GM23338 (cell line): ENCODE measurements at regions not wholly inside any gene's neighbourhood (a gene's known extent, or its start where the extent isn't known, plus 50 kb on each side); places are given as distances from the start of the nearest gene placed in this dataset.

ENCODE experiments used
- CREB1 ChIP-seq: fragments of 250-450 bp; sonication (Bioruptor Pico); IDR thresholded peaks from 2 replicates; pipeline ENCODE4 v1.5.0; 2020; ENCODE audit warnings: low read depth, mild to moderate bottlenecking, moderate library complexity
- EZH2 ChIP-seq: fragments of 200-600 bp; sonication (generic); IDR thresholded peaks from one replicate; pipeline ENCODE4 v1.8.0; 2017; ENCODE audit warnings: antibody characterized with exemption, mild to moderate bottlenecking, low read depth; ENCODE audit not compliant: unreplicated experiment
- EZH2phosphoT487 ChIP-seq: fragments of 200-600 bp; sonication (generic); IDR thresholded peaks from one replicate; pipeline ENCODE4 v1.8.1; 2018; ENCODE audit warnings: antibody characterized with exemption; ENCODE audit not compliant: unreplicated experiment
- JUNB ChIP-seq: IDR thresholded peaks from one replicate; pipeline ENCODE4 v1.6.1; 2016; ENCODE audit warnings: antibody characterized with exemption; ENCODE audit not compliant: unreplicated experiment
- POLR2AphosphoS5 ChIP-seq: IDR thresholded peaks from 2 replicates; pipeline ENCODE4 v1.6.1; 2016; ENCODE audit warnings: antibody characterized with exemption, low read depth
- STAT1 ChIP-seq: IDR thresholded peaks from one replicate; pipeline ENCODE4 v1.6.1; 2016; ENCODE audit warnings: antibody characterized with exemption; ENCODE audit not compliant: unreplicated experiment
- ZNF114 ChIP-seq: fragments of 250-450 bp; sonication (Bioruptor Pico); IDR thresholded peaks from 2 replicates; pipeline ENCODE4 v1.5.0; 2020; ENCODE audit warnings: mild to moderate bottlenecking, moderate library complexity
- TF ChIP-seq, protein P1 (sequence below), 2 experiments: fragments of 200-600 bp in 1 of 2; sonication (generic) in 1 of 2; conservative IDR thresholded peaks; 2 replicates each; pipeline versions ENCODE4 v1.5.1 to v1.6.1; 2016 to 2017; ENCODE audit warnings: antibody characterized with exemption in 2 of 2, low read depth in 2 of 2, mild to moderate bottlenecking in 2 of 2, moderate library complexity in 1 of 2
- TF ChIP-seq, protein P2 (sequence below): IDR thresholded peaks from one replicate; pipeline ENCODE4 v1.6.1; 2018; ENCODE audit warnings: antibody characterized with exemption; ENCODE audit not compliant: unreplicated experiment
- TF ChIP-seq, protein P3 (sequence below): IDR thresholded peaks from 2 replicates; pipeline ENCODE4 v1.6.1; 2016; ENCODE audit warnings: antibody characterized with exemption

DNA sequence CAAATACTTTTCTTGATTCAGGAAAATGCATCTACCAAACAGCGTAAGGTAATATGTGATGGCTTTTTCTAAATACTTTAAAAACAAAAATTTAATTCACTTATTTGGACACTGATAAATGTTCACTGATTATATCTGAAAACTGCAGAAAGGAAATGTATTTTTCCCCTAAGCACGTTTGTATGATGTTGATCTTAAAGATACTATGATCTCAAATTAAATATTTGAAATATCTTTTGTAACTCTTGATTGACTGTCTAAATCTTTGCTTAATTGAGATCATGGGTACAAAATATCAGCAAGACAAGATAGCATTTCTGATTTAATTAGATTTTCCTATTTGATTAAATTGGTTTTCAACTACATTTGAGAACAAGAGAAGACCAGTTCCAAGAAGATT lies 281.0 kb upstream of the UGT8 start:
- TF ChIP-seq, protein P1, sequence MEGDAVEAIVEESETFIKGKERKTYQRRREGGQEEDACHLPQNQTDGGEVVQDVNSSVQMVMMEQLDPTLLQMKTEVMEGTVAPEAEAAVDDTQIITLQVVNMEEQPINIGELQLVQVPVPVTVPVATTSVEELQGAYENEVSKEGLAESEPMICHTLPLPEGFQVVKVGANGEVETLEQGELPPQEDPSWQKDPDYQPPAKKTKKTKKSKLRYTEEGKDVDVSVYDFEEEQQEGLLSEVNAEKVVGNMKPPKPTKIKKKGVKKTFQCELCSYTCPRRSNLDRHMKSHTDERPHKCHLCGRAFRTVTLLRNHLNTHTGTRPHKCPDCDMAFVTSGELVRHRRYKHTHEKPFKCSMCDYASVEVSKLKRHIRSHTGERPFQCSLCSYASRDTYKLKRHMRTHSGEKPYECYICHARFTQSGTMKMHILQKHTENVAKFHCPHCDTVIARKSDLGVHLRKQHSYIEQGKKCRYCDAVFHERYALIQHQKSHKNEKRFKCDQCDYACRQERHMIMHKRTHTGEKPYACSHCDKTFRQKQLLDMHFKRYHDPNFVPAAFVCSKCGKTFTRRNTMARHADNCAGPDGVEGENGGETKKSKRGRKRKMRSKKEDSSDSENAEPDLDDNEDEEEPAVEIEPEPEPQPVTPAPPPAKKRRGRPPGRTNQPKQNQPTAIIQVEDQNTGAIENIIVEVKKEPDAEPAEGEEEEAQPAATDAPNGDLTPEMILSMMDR (conservative IDR thresholded peaks at IDR 0.05; ENCODE audit: low read depth in 2 of 2): no peak
- TF ChIP-seq, protein P2, sequence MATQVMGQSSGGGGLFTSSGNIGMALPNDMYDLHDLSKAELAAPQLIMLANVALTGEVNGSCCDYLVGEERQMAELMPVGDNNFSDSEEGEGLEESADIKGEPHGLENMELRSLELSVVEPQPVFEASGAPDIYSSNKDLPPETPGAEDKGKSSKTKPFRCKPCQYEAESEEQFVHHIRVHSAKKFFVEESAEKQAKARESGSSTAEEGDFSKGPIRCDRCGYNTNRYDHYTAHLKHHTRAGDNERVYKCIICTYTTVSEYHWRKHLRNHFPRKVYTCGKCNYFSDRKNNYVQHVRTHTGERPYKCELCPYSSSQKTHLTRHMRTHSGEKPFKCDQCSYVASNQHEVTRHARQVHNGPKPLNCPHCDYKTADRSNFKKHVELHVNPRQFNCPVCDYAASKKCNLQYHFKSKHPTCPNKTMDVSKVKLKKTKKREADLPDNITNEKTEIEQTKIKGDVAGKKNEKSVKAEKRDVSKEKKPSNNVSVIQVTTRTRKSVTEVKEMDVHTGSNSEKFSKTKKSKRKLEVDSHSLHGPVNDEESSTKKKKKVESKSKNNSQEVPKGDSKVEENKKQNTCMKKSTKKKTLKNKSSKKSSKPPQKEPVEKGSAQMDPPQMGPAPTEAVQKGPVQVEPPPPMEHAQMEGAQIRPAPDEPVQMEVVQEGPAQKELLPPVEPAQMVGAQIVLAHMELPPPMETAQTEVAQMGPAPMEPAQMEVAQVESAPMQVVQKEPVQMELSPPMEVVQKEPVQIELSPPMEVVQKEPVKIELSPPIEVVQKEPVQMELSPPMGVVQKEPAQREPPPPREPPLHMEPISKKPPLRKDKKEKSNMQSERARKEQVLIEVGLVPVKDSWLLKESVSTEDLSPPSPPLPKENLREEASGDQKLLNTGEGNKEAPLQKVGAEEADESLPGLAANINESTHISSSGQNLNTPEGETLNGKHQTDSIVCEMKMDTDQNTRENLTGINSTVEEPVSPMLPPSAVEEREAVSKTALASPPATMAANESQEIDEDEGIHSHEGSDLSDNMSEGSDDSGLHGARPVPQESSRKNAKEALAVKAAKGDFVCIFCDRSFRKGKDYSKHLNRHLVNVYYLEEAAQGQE: no peak
- TF ChIP-seq POLR2AphosphoS5 (no peak), CREB1 (CRISPR knock-in tag) (no peak), ZNF114 (CRISPR knock-in tag) (no peak), JUNB (no peak), EZH2 (no peak), EZH2phosphoT487 (no peak), STAT1 (no peak)
- TF ChIP-seq, protein P3, sequence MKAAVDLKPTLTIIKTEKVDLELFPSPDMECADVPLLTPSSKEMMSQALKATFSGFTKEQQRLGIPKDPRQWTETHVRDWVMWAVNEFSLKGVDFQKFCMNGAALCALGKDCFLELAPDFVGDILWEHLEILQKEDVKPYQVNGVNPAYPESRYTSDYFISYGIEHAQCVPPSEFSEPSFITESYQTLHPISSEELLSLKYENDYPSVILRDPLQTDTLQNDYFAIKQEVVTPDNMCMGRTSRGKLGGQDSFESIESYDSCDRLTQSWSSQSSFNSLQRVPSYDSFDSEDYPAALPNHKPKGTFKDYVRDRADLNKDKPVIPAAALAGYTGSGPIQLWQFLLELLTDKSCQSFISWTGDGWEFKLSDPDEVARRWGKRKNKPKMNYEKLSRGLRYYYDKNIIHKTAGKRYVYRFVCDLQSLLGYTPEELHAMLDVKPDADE: no peak
